MM.1S (cell line): ENCODE measurements at regions not wholly inside any gene's neighbourhood (a gene's known extent, or its start where the extent isn't known, plus 50 kb on each side); places are given as distances from the start of the nearest gene placed in this dataset.

Experiments used
- EZH2 ChIP-seq: fragments of 300-600 bp; sonication (generic); optimal IDR thresholded peaks from 2 replicates; pipeline ENCODE3; 2017; ENCODE audit warnings: low read depth, mild to moderate bottlenecking, antibody characterized with exemption, low read length, mixed read lengths
- TF ChIP-seq, protein P1 (sequence below): fragments of 300-600 bp; sonication (generic); IDR thresholded peaks from 2 replicates; pipeline ENCODE4 v1.5.1; 2016; ENCODE audit warnings: antibody characterized with exemption, low read length, mixed read lengths

DNA sequence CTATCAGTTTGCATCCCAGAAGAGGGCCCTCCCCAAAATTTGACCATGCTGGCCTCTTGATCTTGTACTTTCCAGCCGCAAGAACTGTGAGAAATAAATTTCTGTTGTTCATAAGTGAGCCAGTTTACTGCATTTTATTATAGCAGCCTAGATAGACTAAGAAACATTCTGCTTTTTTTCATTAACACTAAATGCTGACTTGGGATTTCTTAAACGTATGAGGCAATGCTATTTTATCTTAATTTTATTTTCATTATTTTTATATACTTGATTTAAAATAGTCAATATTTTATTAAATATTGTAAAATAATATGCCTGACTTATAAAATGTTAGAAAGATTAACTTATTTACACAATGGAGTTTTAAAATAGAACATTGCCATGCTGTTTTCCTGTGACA is 341.8 kb upstream of the CNTNAP2 start:
- TF ChIP-seq, protein P1, sequence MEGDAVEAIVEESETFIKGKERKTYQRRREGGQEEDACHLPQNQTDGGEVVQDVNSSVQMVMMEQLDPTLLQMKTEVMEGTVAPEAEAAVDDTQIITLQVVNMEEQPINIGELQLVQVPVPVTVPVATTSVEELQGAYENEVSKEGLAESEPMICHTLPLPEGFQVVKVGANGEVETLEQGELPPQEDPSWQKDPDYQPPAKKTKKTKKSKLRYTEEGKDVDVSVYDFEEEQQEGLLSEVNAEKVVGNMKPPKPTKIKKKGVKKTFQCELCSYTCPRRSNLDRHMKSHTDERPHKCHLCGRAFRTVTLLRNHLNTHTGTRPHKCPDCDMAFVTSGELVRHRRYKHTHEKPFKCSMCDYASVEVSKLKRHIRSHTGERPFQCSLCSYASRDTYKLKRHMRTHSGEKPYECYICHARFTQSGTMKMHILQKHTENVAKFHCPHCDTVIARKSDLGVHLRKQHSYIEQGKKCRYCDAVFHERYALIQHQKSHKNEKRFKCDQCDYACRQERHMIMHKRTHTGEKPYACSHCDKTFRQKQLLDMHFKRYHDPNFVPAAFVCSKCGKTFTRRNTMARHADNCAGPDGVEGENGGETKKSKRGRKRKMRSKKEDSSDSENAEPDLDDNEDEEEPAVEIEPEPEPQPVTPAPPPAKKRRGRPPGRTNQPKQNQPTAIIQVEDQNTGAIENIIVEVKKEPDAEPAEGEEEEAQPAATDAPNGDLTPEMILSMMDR: no peak
- TF ChIP-seq EZH2: no peak
